ENCODE measurements at regions not wholly inside any gene's neighbourhood (a gene's known extent, or its start where the extent isn't known, plus 50 kb on each side); places are given as distances from the start of the nearest gene placed in this dataset.
"Not testable (repeated sequence)": the region's sequence is repeated elsewhere in the genome, so short reads cannot be mapped to it uniquely, and the experiment has no call there.

- no peaks in the 10 kb centered on the region for H3K9me3 ChIP-seq
- TF ChIP-seq POLR2A (IDR thresholded peaks at IDR 0.05) (no peak), CTCF (IDR thresholded peaks at IDR 0.05) (no peak)
- H3K36me3 ChIP-seq = no peaks in the 10 kb centered on the region
These were observed 56.1 kb downstream of the GPR85 start for GRCh38 chr7:113030489-113030888.

GRCh38 chr7:113026941-113027340 lies 59.7 kb downstream of the GPR85 start:
- TF ChIP-seq POLR2A (IDR thresholded peaks at IDR 0.05) = no peak
- TF ChIP-seq CTCF (IDR thresholded peaks at IDR 0.05) = no peak
- H3K27me3 ChIP-seq = no peaks in the 10 kb centered on the region
- DNase-seq = no peak
- no peaks in the 10 kb centered on the region for H3K9me3 ChIP-seq
- H3K36me3 ChIP-seq = no peaks in the 10 kb centered on the region
- H3K27ac ChIP-seq = no peak overlapping the region
- no peak overlapping the region for H3K4me3 ChIP-seq
- no peaks in the 10 kb centered on the region for H3K4me1 ChIP-seq

More at GRCh38 chr7:113030489-113030888, 56.1 kb downstream of the GPR85 start:
- Histone ChIP-seq H3K4me3 (no peak overlapping the region), H3K4me1 (no peaks in the 10 kb centered on the region), H3K27ac (no peak overlapping the region), H3K27me3 (no peaks in the 10 kb centered on the region)
- DNase-seq = no peak

GRCh38 chr7:113017144-113017857 lies 69.3 kb downstream of the GPR85 start:
- H3K4me1 ChIP-seq, DNase-seq, H3K27me3 ChIP-seq: not testable (repeated sequence)

GRCh38 chr7:113015034-113015645 lies 71.5 kb downstream of the GPR85 start:
- Histone ChIP-seq H3K36me3 (no peaks in the 10 kb centered on the region), H3K27me3 (no peaks in the 10 kb centered on the region), H3K4me1 (no peaks in the 10 kb centered on the region), H3K27ac (no peak overlapping the region), H3K4me3 (no peak overlapping the region), H3K9me3 (no peaks in the 10 kb centered on the region)
- TF ChIP-seq CTCF (IDR thresholded peaks at IDR 0.05) (peak in 3 of 6 experiments; percentile 15 to 27 (median 21)), POLR2A (IDR thresholded peaks at IDR 0.05) (no peak)
- DNase-seq = no peak

More at GRCh38 chr7:113017144-113017857, 69.3 kb downstream of the GPR85 start:
- not testable (repeated sequence) for H3K9me3 ChIP-seq, H3K27ac ChIP-seq, H3K4me3 ChIP-seq, H3K36me3 ChIP-seq

GRCh38 chr7:113013761-113014449 lies 72.7 kb downstream of the GPR85 start:
- no peaks in the 10 kb centered on the region for H3K4me1 ChIP-seq
- peak in 1 of 3 donors; percentile 21 for DNase-seq
- H3K27ac ChIP-seq = no peak overlapping the region
- no peaks in the 10 kb centered on the region for H3K9me3 ChIP-seq
- no peak overlapping the region for H3K4me3 ChIP-seq
- TF ChIP-seq POLR2A (IDR thresholded peaks at IDR 0.05) (no peak), CTCF (IDR thresholded peaks at IDR 0.05) (no peak)
- no peaks in the 10 kb centered on the region for H3K36me3 ChIP-seq
- H3K27me3 ChIP-seq = no peaks in the 10 kb centered on the region

GRCh38 chr7:113012862-113013261 lies 73.8 kb downstream of the GPR85 start:
- H3K36me3 ChIP-seq, H3K9me3 ChIP-seq, H3K27me3 ChIP-seq, H3K4me3 ChIP-seq, H3K27ac ChIP-seq, DNase-seq, H3K4me1 ChIP-seq: not testable (repeated sequence)
